Activated naive CD8-positive, alpha-beta T cell treated with anti-CD3 and anti-CD28 coated beads, Interleukin-2, amount 50 U/mL, for 16 hours (primary cell): ENCODE measurements at regions not wholly inside any gene's neighbourhood (a gene's known extent, or its start where the extent isn't known, plus 50 kb on each side); places are given as distances from the start of the nearest gene placed in this dataset.

ENCODE experiments used
- DNase-seq: peaks from one replicate; pipeline ENCODE4 v3.0.0-alpha.2; 2020; ENCODE audit warnings: low read depth, low spot score

- no peak for DNase-seq
Measured at GRCh38 chr5:67303356-67303755, 106.8 kb upstream of the CD180 start.

- no peak for DNase-seq
Measured at GRCh38 chr5:67301285-67301903, 104.8 kb upstream of the CD180 start.

DNA sequence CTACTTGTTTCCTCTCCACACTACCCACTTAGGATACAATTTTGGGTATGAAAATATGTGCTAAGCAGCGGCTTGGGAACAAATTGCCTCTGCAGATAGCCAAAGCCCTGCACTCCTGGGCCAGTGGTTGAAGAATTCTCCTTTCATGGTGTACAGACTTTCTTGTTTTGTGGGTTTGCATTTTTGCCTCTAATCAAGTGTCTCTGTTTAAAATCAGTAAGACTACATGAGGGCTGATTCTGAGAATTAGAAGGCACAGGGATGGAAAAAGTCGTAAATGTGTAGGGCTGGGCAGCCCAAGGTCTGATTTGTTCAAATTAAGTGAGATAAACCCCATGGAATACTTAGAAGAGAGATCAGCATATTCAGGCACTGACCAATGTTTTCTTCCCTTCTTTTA, 103.7 kb upstream of the CD180 start:
- no peak for DNase-seq

- DNase-seq, result no peak
Measured at GRCh38 chr5:67299231-67299735, 102.7 kb upstream of the CD180 start.

GRCh38 chr5:67297802-67298532, 101.4 kb upstream of the CD180 start:
- no peak for DNase-seq

DNA sequence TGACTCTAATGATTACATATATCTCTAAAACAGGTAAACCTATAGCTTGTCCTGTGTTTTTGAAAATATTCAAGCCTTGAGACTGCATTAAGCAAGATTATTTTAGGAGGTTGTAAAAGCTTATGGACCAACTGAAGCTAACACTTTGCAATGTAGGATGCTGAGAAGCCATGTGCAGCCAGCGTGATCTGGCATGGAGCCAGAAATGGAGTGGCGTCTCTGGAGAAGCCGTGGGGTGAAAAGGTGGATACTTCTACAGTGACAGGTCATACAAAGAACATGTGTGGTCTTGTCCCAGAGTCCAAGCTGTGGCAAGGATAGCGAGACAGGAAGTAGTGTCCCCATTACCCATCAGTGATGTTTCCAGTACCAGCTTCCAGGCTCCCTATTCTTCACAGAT, 100.8 kb upstream of the CD180 start:
- no peak for DNase-seq

DNA sequence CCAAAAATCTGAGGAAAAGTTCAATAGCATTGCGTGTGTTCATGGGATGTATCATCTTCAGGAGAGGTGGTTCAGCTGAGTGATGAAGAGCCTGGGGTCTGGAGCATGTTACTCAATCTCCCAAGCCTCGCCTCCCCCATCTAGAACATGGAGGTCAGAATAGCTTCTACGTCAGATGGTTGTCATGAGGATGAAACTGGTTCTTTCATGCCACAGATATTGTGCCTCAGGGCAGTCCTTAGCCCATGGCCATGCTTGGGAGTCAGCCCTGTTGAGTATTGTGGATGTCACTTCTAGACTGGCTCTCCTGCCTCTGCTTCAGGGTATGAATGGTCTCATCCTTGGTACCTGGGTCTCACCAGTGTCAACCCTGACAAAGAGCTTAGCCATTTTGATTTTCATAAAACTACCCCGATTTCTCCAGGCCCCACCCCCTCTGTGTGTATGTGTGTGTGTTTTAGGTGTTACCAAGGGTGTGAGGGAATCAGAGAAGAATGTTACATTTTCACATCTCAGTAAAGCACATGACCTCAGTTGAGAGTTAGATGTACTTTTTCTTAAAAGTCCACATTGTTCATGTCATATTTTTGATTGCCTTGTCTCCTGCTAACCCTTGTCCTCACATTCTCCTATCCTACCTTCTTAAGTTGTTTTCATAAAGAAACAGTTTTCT, 97.8 kb upstream of the CD180 start:
- no peak for DNase-seq

GRCh38 chr5:67293226-67293625, 96.6 kb upstream of the CD180 start:
- no peak for DNase-seq

DNA sequence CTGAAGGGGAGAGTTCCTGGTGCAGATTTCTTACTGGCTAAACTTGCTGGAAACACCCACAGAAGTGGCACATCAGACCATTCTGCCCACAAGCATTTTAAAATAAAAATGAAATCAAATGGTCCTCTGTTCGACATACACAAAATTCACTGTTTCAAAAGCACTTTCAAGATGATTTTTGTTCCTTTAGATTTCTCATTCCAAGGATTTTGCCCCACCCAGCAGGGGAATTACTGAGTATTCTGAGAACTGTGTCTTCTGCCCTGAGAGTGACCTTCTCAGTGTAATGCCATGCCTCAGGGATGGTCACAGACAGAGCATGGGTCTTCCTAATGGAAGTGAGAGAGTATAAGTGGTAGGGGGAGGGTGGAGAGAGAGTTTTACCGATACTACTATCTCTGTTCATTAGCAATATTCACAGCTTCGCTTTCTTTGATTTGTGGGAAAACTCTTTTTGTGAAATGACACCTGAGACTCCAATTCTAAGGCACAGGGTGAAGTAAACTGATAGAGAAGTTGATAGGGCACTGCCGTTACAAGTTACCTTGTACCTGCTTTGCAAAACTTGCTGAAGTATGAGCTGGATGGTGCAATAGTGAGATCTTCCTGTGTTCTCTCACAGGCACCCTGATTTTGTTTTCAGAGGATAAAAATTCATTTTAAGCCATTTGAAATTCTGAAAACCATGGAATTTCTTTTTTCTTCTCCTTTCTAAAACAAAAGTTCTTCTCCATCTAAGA, 95.8 kb upstream of the CD180 start:
- DNase-seq, result no peak

GRCh38 chr5:67291671-67292070, 95.1 kb upstream of the CD180 start:
- DNase-seq, result no peak

DNA sequence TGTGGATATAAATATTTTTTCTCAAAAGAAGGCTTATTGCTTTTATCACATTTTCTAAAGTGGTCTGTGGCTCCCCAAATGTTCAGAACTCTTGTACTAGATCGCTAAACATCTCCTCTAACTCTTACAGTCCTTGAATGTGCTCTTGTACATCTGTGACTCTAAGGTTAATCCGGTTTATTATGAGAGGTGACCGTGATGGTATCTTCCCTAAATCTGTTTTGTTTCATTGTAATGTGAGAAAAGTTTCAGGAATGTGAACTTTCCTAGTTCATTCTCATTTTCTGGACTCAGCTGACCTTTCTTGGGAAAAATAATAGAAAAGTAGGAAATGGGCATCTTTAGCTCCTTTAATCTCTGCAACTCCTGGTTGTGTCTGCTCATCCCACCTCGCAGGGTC, 94.5 kb upstream of the CD180 start:
- DNase-seq, result no peak

DNA sequence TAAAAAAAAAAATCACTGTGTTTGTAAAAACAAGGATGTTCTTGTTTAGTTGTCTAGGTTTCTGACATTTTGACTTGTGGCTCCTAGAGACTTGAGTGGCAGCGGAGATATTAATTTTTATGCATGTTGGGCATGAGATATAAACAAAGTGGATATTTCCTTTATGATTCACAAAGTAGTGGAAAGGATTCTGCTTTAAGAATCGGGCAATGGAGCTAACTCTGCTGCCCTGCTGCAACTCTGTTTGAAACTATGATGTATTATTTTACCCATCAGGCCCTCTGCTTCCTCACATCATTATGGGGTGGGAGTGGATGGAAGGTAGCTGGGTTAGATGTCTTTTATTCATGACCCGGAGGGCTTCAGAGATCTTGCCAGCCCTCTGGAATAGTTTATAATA, 94.1 kb upstream of the CD180 start:
- no peak for DNase-seq

GRCh38 chr5:67289763-67290521, 93.3 kb upstream of the CD180 start:
- DNase-seq, result no peak

DNA sequence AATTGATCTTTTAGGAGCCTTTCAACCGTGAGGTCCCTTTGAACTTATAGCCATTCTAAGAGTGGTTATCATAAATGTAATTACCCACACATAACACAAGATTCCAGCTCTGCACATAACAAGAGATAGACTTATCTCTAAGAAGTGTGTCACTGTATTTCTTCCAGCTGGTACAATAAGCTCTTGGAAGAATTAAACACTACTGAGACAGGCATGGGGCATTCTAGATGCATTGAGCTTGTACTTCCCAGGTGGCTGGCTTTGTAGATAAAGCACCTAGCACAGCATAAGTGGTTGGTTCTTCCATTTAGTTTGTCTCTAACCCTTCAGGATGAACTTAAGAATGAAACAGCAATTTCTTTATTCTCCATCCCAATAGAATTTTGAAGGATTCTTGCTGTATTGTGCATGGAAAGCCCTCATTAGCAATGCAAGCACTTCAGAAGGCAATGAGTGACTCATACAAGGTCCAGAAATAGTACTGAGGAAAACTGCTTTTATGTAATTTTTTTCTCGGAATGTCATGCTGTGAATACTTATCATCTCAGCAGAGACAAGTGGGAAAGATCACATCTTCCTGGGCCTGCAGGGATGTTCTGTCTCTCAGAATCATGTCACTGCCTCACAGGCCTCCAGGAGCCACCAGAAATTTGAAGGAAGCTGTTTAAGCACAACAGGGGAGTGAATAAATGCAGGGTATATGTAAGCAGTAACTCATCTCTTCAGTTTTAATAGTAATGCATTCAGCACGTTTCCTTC, 91.1 kb upstream of the CD180 start:
- DNase-seq, result no peak

DNA sequence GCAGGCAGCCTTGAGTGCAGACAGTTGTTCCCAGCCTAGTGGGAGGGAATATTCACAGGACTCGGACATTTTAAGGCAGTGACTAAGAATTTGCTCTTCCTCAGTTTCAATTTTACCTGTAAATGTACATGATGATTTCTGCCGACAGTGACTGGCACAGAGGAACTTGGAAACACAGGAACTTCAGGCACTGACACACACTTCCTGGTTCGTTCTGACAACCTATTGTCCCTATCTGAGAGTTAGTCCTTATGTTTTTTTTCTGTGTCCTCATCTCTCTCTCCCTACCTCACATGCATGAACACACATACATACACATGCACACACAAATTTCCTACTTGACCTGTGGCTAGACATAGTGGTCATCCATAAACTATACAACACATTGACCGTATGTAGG, 89.4 kb upstream of the CD180 start:
- no peak for DNase-seq

DNA sequence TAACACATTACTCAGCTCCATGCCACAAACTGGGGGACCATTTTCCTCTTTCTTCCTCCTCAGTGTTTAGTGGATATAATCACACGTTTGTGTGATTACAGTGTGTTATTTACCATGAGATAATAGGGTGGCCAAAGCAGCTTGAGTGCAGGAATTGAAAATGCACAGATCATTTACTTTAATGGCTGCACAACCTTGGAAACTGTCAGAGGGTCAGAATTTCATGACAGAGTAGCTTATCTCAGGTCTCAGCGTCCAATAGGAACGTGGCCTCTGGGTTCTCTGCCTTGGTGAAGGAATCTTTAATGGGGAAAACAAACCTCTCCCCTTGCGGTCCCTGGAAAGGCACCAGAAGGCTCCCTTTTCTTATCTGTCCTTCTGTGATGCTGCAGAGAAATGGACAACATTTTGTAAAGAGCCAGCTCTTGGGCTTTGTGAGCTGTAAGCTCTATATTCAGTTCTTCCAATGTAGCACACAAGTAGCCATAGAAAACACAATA, 87.4 kb upstream of the CD180 start:
- no peak for DNase-seq

DNA sequence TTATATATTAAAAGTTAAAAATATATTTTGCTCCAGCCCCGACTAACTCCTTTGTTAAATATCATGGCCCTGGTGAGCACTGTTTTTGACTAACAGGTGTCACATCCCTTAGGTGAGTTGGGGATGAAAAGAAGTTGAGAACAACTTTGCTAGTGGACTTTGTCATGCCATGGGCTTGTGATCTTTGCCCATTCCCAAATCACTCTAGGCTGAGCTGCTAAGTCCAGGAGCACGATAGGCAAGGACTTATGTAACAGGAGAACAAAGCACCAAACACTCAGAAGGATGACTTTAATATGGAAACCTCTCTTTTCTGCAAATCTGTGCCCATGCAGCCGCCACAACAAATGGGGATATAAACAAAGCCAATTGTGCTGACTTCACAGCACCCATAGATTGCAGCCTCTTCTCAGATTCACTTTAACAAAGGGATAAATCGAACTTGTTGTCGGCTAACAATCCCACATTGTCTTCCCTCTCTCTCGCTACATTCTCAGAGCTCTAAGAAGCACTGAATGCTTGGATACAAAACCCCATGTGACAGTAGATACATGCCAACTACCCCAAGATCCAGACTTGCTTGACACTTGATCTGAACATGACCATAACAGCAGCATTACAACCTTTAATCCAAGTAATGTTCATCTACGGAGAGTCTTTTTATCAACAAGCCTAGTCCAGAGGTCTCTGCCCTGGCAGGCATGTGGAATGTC, 86.8 kb upstream of the CD180 start:
- no peak for DNase-seq

- no peak for DNase-seq
Measured at GRCh38 chr5:67281874-67282273, 85.3 kb upstream of the CD180 start.

DNA sequence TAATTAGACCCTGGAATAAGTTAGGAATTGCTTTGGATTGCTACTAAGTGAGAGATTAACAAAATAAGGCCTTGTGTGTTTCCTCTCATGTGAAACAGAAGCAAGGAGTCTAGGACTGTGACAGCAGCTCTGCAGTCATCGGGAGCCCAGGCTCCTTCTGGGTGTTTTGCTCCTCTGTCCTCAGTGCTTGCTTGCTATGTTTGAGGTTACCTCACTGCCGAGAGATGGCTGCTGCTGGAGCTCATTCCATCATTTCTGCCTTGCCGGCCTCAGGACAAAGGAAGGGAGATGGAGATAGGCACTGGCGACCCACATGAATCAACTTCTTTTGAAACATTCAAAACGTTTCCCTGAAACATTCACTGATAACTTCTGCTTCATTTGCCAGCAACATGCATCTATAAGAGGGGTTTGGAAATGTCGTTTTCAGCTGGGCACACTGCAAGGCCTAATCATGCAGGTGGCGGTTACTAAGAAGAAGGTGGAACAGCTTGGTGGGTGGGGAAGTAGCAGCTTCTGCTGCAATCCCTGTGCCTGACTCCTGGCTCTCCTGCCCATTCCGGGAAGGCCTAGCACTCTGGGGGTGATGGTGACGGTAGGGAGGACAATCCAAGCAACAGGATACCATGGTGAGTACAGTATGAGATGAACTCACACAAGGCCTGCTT, 77.2 kb upstream of the CD180 start:
- DNase-seq, result no peak
